ENCODE measurements at regions not wholly inside any gene's neighbourhood (a gene's known extent, or its start where the extent isn't known, plus 50 kb on each side); places are given as distances from the start of the nearest gene placed in this dataset.

DNA sequence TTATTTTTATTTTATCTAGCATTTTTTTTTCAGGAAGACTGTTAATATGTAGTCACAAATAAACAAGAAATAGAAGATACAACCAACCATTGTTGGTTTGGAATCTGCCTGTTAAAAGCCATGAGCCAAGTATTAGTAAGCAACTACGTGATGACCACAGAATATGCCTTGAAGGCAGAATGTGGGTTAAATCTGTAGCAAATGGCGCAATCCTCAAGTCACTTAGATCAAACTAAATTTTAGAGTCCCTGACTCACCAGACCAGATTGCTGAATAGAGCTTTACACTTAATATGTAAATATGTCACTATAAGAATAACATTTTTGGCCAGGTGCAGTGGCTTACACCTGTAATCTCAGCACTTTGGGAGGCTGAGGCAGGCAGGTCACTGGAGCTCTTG lies 800.1 kb upstream of the CITED2 start:
- TF ChIP-seq, protein P1, sequence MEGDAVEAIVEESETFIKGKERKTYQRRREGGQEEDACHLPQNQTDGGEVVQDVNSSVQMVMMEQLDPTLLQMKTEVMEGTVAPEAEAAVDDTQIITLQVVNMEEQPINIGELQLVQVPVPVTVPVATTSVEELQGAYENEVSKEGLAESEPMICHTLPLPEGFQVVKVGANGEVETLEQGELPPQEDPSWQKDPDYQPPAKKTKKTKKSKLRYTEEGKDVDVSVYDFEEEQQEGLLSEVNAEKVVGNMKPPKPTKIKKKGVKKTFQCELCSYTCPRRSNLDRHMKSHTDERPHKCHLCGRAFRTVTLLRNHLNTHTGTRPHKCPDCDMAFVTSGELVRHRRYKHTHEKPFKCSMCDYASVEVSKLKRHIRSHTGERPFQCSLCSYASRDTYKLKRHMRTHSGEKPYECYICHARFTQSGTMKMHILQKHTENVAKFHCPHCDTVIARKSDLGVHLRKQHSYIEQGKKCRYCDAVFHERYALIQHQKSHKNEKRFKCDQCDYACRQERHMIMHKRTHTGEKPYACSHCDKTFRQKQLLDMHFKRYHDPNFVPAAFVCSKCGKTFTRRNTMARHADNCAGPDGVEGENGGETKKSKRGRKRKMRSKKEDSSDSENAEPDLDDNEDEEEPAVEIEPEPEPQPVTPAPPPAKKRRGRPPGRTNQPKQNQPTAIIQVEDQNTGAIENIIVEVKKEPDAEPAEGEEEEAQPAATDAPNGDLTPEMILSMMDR (IDR thresholded peaks at IDR 0.05), result no peak
- TF ChIP-seq POLR2A (IDR thresholded peaks at IDR 0.05), result no peak

Data from Peyer's patch (tissue), 4 donors.